EL (cell line): ENCODE measurements at regions not wholly inside any gene's neighbourhood (a gene's known extent, or its start where the extent isn't known, plus 50 kb on each side); places are given as distances from the start of the nearest gene placed in this dataset.

Experiments
- DNase-seq: peaks from one replicate; pipeline ENCODE4 v3.0.0-alpha.2; 2016

GRCh38 chr5:35359859-35360258, 129.6 kb upstream of the PRLR start:
- no peak for DNase-seq

DNA sequence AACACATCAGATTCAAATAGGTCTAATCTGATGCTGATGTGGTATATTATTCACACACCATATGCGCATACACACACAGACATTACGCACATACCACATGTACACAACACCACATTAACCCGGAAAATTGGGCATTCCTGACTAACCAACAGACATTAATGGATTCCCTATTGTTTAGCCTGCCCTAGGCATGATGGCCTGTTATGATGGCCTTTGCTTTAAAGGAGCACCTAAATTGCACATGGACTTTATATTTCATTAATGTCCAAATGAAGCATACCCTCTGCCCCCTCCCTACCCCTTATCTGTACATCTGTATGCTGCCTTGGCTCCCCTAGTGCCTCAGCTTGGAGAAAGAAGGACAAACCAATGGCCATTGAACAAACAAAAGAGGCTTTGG, 127.7 kb upstream of the PRLR start:
- DNase-seq, result no peak

DNA sequence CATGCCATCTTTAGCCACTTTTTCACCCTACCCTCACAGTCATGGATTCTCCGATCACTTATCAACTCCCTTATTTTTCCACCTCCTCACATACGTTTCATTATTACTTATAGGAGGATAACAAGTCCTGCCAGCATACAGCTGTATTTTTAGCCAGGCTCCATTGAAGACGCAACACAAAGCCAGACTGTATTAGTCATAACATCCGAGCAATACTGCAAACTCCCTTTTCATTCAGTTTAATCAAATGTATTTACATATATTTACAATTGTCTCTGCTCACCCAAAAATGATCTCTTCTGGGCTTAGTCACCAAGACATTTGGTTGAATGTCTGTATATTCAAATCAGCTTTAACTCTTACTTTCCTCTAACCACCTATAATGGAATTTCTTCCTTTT, 126.4 kb upstream of the PRLR start:
- DNase-seq, result no peak

DNA sequence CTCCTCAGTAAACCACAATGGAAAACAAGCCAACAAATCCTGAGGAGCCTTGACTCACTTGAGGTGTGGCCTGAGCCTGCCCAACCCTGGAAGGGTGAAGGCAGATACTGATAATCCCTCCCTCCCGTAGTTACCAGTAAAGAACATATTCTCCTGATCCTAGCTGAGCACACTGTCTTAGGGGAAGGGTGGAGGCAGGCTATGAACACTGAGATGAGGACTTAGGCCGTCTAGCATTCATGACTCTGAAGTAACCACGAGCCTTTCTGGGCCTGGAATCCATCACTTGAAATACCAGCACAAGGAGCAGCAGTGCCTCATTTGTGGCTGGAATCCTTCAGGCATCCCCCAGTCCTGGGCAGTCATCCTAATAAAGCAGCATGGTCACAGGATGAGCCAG, 124.5 kb upstream of the PRLR start:
- DNase-seq, result peak; percentile 21

DNA sequence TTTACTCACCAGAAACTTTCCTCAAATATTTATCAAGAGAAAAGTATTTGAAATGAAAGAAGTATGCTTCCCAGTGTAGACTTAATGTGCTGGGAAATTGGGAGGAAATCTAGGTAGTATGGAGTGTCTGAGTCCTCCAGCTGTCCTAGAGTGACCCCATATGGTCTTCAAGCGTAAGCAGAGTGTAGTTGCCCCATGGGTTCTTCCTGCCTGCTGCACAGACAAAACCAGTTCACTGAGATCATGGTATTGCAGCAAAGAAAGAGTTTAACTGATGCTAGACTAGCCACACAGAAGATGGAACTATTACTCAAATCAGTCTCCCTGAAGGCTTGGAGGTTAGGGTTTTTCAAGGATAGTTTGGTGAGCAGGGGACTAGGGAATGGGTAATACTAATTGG, 114.9 kb upstream of the PRLR start:
- peak; percentile 10 for DNase-seq

DNA sequence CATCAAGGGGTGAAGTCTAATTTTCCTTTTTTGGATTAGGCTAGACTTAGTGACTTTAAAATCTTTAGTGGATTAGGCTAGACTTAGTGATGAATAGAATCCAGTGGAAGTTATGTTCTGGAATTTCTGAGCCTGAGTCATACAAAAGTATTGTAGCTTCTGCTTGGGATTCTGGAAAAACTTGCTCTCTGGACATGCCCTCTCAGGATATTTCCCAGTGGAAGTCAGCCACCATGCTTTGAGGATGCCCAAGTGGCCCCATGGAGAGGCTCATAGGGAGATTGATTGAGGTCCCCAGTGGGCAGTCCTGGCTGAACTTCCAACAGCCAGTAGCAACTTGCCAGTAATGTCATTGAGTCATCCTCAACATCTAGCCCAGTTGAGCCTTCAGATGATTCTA, 112.4 kb upstream of the PRLR start:
- no peak for DNase-seq

- no peak for DNase-seq
Observed at GRCh38 chr5:35341189-35341588, 110.9 kb upstream of the PRLR start.

- no peak for DNase-seq
Observed at GRCh38 chr5:35339616-35340100, 109.4 kb upstream of the PRLR start.

- DNase-seq, result no peak
Observed at GRCh38 chr5:35339006-35339405, 108.7 kb upstream of the PRLR start.

GRCh38 chr5:35338157-35338453, 107.8 kb upstream of the PRLR start:
- DNase-seq, result no peak

DNA sequence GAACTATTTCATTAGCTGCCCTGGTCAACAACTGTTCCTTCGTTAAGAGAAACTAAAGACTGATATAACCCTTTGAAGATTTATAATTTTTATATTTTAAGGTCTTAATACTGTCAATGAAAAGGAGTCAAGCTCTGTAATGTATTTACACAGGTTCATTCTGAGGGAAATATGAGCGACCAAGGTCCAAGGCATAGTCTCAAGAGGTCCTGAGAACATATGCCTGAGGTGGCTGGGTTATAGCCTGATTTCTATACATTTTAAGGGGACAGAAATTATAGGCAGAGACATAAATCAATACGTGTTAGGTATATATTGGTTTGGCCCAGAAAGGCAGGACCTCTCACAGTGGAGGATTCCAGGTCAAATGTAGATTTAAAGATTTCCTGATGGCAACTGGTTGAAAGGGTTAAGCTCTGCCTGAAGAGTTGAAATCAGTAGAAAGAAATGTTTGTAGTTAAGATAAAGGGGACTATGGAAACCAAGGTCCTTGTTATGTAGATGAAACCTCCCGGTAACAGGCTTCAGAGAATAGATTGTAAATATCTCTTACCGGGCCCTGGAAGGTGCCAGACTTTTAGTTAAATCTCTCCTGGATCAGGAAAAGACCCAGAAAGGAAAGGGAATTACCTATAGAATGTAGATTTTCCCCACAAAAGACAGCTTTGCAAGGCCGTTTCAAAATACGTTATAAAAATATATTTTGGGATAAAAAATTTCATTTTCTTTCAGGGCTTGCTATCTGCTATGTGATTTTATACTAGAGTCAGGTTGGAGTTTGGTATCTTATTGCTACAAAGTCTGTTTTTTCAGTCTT, 107.3 kb upstream of the PRLR start:
- DNase-seq, result no peak

DNA sequence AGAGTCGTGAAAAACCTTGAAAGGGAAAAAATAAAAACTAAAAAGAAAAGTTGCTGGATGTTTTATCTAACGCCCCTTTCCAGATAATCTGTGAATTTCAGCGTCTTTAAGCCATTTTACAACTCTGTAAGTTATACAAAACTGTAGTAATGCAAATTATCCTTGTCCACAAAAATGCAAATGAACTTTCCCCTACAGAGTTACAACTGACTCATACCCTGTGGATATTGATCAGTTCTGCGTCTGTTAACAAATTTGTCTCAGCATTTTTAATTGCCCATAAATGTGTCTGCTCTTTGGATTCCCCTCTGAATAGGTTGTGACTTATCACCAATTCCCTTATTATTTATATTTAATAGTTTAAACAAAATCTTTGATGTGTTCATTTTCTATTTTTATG, 105.9 kb upstream of the PRLR start:
- no peak for DNase-seq

DNA sequence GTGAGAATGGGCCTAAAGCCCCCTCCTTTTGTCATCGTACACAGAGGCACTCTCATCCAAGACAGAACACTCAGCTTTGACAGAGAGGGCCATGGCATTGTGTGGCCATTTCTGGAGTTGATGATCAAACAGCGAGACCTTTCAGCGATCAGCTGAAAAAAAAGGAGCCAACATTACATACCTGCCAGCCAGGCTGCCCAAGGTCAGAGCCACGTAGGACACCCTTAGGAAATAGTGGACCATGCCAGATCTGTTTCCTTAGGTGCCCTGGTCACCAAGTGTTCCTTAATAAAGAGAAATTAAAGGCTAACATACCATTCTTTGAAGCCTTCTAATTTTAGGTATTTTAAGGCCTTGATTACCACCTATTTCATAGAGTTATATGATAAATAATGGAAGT, 105.5 kb upstream of the PRLR start:
- no peak for DNase-seq

GRCh38 chr5:35333366-35333765, 103.1 kb upstream of the PRLR start:
- DNase-seq, result no peak

DNA sequence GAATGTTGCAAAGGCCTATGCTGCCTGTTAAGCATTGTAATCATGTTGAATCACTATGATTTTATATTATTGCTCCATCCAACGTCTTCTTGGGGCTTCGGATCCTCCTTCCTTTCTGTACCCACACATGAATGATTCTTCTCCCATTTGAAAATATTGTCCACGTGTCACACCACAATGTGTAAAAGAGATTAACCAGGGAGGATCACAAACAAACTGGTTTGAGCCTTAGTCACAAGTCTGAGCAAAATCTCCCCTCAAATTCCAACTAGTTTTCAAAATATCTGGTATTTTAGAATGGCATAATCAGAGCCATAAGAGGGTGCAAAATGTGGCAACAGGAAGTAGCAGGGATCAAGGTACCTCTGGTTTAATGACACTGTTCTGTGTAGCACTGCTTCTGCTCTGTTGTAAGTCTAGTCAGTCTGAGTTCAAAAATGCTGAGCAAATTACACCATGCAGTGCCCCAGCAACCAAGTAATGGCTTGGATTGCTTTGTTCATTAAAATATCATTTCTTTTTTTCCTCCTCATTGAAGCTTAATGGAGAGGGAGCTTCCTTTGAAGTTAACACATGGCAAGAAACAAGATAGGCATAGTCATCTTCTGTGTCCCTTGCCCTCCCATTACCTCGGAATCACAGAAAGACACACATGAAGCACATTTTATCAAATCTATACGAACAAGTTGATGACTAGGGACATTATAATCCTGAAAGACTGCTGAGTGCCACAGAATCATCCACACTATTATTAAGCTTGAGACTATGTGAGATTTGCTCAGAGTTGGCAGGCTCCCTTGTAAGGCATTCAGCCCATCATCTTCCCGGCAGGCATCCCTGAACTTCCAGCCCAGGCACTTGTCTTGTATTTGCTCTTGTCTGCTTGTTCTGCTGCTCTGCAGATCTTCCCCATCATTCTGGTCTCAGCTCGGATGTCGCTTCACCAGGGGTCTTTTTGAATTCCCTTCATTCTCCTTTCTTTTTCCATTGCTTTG, 102.0 kb upstream of the PRLR start:
- DNase-seq, result no peak

GRCh38 chr5:35325836-35326235, 95.5 kb upstream of the PRLR start:
- DNase-seq, result no peak

GRCh38 chr5:35324679-35325078, 94.4 kb upstream of the PRLR start:
- no peak for DNase-seq

DNA sequence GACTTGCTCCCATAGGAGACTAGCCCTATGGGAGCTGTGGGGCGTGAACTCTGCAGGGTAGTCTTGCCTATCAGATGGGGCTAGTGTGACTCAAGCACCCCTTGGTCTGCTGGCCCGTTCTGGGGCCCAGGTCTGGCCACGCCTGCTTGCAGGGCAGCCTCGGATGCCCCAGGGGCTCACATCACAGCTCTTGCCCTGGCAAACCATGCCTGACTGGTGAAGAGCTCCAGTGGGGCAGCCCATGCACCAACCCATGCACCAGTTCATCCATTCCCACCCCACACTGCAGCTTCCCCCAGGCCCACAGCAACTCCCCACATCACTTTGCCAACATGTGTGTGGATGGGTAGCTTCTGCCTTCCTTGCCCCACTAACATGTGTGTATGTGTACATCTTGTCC, 93.9 kb upstream of the PRLR start:
- DNase-seq, result no peak

DNA sequence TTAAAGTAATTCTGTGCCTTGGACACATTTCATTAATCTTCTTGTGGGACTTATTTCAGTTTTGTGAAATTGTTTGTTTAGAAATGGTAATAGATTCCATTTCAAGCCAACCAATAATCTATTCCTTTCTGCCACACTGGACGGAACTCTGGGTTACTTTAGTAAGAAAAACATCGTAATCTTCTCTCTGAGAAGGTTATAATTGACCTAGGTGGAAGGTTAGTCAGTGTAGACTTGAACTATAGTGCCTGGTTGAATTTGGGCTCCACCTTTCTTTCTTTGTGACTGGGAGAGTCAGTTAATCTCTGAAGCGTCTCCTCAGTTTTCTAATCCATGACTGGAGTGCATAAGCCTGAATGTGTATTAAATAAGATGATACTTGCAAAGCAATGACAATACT, 89.7 kb upstream of the PRLR start:
- no peak for DNase-seq

- peak; percentile 71 for DNase-seq
Observed at GRCh38 chr5:35319333-35320002, 89.2 kb upstream of the PRLR start.

- DNase-seq, result no peak
Observed at GRCh38 chr5:35317586-35317985, 87.3 kb upstream of the PRLR start.

- DNase-seq, result no peak
Observed at GRCh38 chr5:35316611-35317274, 86.5 kb upstream of the PRLR start.

- DNase-seq, result peak; percentile 76
Observed at GRCh38 chr5:35313291-35313690, 83.0 kb upstream of the PRLR start.
